ENCODE measurements at regions not wholly inside any gene's neighbourhood (a gene's known extent, or its start where the extent isn't known, plus 50 kb on each side); places are given as distances from the start of the nearest gene placed in this dataset.

- no peaks in the 10 kb centered on the region for H3K79me2 ChIP-seq (ENCODE audit: insufficient read depth, low read length)
- ChIA-PET POLR2A (no interaction called here), RAD21 (ENCODE audit: low non-redundant PET in 1 of 2, low total read pairs in 2 of 2, uncharacterized antibody in 2 of 2, unreplicated experiment in 2 of 2) (no interaction called here), CTCF (no interaction called here)
- no peaks in the 10 kb centered on the region for H3K36me3 ChIP-seq (ENCODE audit: control insufficient read depth in 1 of 2, insufficient read depth in 2 of 2, low read length in 2 of 2)
- H3K4me3 ChIP-seq (replicated peaks in 1 of 2; ENCODE audit: low read depth in 1 of 2, low read length in 2 of 2) = no peak overlapping the region
- no peak overlapping the region for H3K9ac ChIP-seq (ENCODE audit: low read length)
- intact Hi-C loops (cut with micrococcal nuclease) = no loop called here
- H3K9me3 ChIP-seq (ENCODE audit: control insufficient read depth in 1 of 2, insufficient read depth in 1 of 2, low read depth in 1 of 2, low read length in 2 of 2) = no peaks in the 10 kb centered on the region
- H2AFZ ChIP-seq (ENCODE audit: low read depth, low read length, poor library complexity, severe bottlenecking) = no peak overlapping the region
- BruUV-seq (replicated peaks) = no TSS peak
- no peaks in the 10 kb centered on the region for H3K4me1 ChIP-seq (ENCODE audit: control insufficient read depth in 1 of 2, insufficient read depth in 2 of 2, low read length in 2 of 2)
- DNase-seq (ENCODE audit: low read depth, low spot score) (no peak), ATAC-seq (no peak)
- H3K4me2 ChIP-seq (ENCODE audit: low read length) = no peak overlapping the region
- no peak overlapping the region for H3K27ac ChIP-seq (ENCODE audit: low read depth, low read length)
- TF ChIP-seq ZNF274 (IDR thresholded peaks at IDR 0.05; ENCODE audit: low read depth, low read length) (no peak), EZH2phosphoT487 (IDR thresholded peaks at IDR 0.05; ENCODE audit: borderline replicate concordance) (no peak), MAX (IDR thresholded peaks at IDR 0.05) (no peak), FOSL1 (IDR thresholded peaks at IDR 0.05; ENCODE audit: low read depth) (no peak), CBX3 (IDR thresholded peaks at IDR 0.05; ENCODE audit: low read depth) (no peak), EGR1 (IDR thresholded peaks at IDR 0.05; ENCODE audit: low read depth) (no peak), TCF7L2 (IDR thresholded peaks at IDR 0.05; ENCODE audit: borderline replicate concordance, extremely low read depth, insufficient read depth, insufficient read length) (no peak), POLR2AphosphoS5 (IDR thresholded peaks at IDR 0.05; ENCODE audit: low read depth, low read length) (no peak), SP1 (IDR thresholded peaks at IDR 0.05; ENCODE audit: low read depth) (no peak), CEBPB (IDR thresholded peaks at IDR 0.05; ENCODE audit: low read depth) (no peak), RAD21 (IDR thresholded peaks at IDR 0.05; ENCODE audit: low read depth) (no peak), ELF1 (IDR thresholded peaks at IDR 0.05; ENCODE audit: borderline replicate concordance, low read depth) (no peak), JUND (IDR thresholded peaks at IDR 0.05) (no peak), REST (IDR thresholded peaks at IDR 0.05; ENCODE audit: low read depth) (no peak)
- TF ChIP-seq, protein P1, sequence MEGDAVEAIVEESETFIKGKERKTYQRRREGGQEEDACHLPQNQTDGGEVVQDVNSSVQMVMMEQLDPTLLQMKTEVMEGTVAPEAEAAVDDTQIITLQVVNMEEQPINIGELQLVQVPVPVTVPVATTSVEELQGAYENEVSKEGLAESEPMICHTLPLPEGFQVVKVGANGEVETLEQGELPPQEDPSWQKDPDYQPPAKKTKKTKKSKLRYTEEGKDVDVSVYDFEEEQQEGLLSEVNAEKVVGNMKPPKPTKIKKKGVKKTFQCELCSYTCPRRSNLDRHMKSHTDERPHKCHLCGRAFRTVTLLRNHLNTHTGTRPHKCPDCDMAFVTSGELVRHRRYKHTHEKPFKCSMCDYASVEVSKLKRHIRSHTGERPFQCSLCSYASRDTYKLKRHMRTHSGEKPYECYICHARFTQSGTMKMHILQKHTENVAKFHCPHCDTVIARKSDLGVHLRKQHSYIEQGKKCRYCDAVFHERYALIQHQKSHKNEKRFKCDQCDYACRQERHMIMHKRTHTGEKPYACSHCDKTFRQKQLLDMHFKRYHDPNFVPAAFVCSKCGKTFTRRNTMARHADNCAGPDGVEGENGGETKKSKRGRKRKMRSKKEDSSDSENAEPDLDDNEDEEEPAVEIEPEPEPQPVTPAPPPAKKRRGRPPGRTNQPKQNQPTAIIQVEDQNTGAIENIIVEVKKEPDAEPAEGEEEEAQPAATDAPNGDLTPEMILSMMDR (IDR thresholded peaks at IDR 0.05 in 2 of 3, conservative IDR thresholded peaks at IDR 0.05 in 1 of 3; ENCODE audit: borderline replicate concordance in 1 of 3, insufficient read depth in 1 of 3, low read depth in 2 of 3, low read length in 2 of 3) = no peak
- TF ChIP-seq, protein P2, sequence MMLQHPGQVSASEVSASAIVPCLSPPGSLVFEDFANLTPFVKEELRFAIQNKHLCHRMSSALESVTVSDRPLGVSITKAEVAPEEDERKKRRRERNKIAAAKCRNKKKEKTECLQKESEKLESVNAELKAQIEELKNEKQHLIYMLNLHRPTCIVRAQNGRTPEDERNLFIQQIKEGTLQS (IDR thresholded peaks at IDR 0.05) = no peak
- TF ChIP-seq, protein P3, sequence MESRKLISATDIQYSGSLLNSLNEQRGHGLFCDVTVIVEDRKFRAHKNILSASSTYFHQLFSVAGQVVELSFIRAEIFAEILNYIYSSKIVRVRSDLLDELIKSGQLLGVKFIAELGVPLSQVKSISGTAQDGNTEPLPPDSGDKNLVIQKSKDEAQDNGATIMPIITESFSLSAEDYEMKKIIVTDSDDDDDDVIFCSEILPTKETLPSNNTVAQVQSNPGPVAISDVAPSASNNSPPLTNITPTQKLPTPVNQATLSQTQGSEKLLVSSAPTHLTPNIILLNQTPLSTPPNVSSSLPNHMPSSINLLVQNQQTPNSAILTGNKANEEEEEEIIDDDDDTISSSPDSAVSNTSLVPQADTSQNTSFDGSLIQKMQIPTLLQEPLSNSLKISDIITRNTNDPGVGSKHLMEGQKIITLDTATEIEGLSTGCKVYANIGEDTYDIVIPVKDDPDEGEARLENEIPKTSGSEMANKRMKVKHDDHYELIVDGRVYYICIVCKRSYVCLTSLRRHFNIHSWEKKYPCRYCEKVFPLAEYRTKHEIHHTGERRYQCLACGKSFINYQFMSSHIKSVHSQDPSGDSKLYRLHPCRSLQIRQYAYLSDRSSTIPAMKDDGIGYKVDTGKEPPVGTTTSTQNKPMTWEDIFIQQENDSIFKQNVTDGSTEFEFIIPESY (IDR thresholded peaks at IDR 0.05; ENCODE audit: extremely low read depth, insufficient replicate concordance, low read length) = no peak
- no peaks in the 10 kb centered on the region for H3K27me3 ChIP-seq (ENCODE audit: insufficient read depth, low read length)
- no peaks in the 10 kb centered on the region for H4K20me1 ChIP-seq (ENCODE audit: insufficient read depth)
- no peaks in the 10 kb centered on the region for H3K9me2 ChIP-seq (ENCODE audit: insufficient read depth)
Measured at GRCh38 chr2:75807992-75808391, 97.3 kb upstream of the GCFC2 start.
